ENCODE measurements at regions not wholly inside any gene's neighbourhood (a gene's known extent, or its start where the extent isn't known, plus 50 kb on each side); places are given as distances from the start of the nearest gene placed in this dataset.

DNA sequence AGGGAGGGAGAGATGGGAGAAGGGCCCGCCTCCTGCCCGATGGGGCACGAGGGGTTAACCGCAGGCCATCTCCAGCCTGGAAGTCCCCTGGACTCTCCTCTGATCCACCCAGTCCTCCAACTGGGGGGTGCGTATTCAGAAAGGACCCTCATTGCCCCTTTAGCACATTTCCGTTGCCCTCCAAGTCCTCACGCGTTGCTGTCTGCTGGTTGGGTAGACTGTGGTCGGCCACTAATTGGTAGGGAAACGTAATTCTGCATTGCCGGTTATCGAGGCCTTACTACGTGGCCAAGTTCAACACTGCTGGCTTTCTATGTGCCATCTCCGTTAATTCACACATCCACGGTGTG is 103.4 kb downstream of the FOXL1 start:
- TF ChIP-seq, protein P1, sequence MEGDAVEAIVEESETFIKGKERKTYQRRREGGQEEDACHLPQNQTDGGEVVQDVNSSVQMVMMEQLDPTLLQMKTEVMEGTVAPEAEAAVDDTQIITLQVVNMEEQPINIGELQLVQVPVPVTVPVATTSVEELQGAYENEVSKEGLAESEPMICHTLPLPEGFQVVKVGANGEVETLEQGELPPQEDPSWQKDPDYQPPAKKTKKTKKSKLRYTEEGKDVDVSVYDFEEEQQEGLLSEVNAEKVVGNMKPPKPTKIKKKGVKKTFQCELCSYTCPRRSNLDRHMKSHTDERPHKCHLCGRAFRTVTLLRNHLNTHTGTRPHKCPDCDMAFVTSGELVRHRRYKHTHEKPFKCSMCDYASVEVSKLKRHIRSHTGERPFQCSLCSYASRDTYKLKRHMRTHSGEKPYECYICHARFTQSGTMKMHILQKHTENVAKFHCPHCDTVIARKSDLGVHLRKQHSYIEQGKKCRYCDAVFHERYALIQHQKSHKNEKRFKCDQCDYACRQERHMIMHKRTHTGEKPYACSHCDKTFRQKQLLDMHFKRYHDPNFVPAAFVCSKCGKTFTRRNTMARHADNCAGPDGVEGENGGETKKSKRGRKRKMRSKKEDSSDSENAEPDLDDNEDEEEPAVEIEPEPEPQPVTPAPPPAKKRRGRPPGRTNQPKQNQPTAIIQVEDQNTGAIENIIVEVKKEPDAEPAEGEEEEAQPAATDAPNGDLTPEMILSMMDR (conservative IDR thresholded peaks at IDR 0.05 in 1 of 2, IDR thresholded peaks at IDR 0.05 in 1 of 2; ENCODE audit: low read depth in 1 of 2, low read length in 2 of 2) = no peak
- TF ChIP-seq EZH2 (IDR thresholded peaks at IDR 0.05; ENCODE audit: low read length, missing control alignments) = no peak
